Heart left ventricle (tissue), 16 donors: ENCODE measurements at regions not wholly inside any gene's neighbourhood (a gene's known extent, or its start where the extent isn't known, plus 50 kb on each side); places are given as distances from the start of the nearest gene placed in this dataset.
"Not testable (repeated sequence)": the region's sequence is repeated elsewhere in the genome, so short reads cannot be mapped to it uniquely, and the experiment has no call there.

Experiments used
- ATAC-seq, 4 donors: fragments of 200-7000 bp; cut with Tn5 transposase; one replicate each; pipeline ENCODE4 v1.9.1; 2020 to 2022; ENCODE audit warnings: moderate library complexity in 4 of 4, mild to moderate bottlenecking in 3 of 4, moderate number of reproducible peaks in 1 of 4
- DNase-seq, 5 donors: peaks; one replicate each; pipeline ENCODE4 v3.0.0-alpha.2; 2020
- H3K27ac ChIP-seq, 12 donors: fragments of 200-600 bp; sonication (generic) in 4 of 12; one replicate each; pipeline versions ENCODE4 v1.5.0 to v1.8.0; 2016 to 2022; ENCODE audit warnings: mild to moderate bottlenecking in 2 of 12
- H3K27me3 ChIP-seq, 9 donors: fragments of 200-600 bp; sonication (generic) in 2 of 9; one replicate each; pipeline versions ENCODE4 v1.5.1 to v1.8.0; 2016 to 2022; ENCODE audit warnings: mild to moderate bottlenecking in 3 of 9
- H3K36me3 ChIP-seq, 9 donors: fragments of 200-600 bp; sonication (generic) in 2 of 9; one replicate each; pipeline versions ENCODE4 v1.5.0 to v1.8.0; 2018 to 2022; ENCODE audit warnings: mild to moderate bottlenecking in 2 of 9
- H3K4me1 ChIP-seq, 12 donors: fragments of 200-600 bp; sonication (generic) in 4 of 12; one replicate each; pipeline versions ENCODE4 v1.5.0 to v1.8.0; 2016 to 2022; ENCODE audit warnings: mild to moderate bottlenecking in 3 of 12
- H3K4me3 ChIP-seq, 12 donors: fragments of 200-600 bp; sonication (generic) in 4 of 12; one replicate each; pipeline versions ENCODE4 v1.5.0 to v1.8.0; 2017 to 2022; ENCODE audit warnings: mild to moderate bottlenecking in 9 of 12, moderate library complexity in 4 of 12
- H3K9me3 ChIP-seq, 12 donors: fragments of 200-600 bp; sonication (generic) in 4 of 12; one replicate each; pipeline versions ENCODE4 v1.5.0 to v1.8.0; 2016 to 2022; ENCODE audit warnings: mild to moderate bottlenecking in 1 of 12
- CTCF ChIP-seq, 12 donors: fragments of 200-600 bp; sonication (generic) in 4 of 12; IDR thresholded peaks; one replicate each; pipeline versions ENCODE4 v1.5.0 to v1.8.0; 2018 to 2022; ENCODE audit warnings: antibody characterized with exemption in 12 of 12, mild to moderate bottlenecking in 5 of 12
- POLR2A ChIP-seq, 2 donors: fragments of 450-650 bp; IDR thresholded peaks; one replicate each; pipeline ENCODE4 v1.6.1; 2017; ENCODE audit warnings: antibody characterized with exemption in 2 of 2, mild to moderate bottlenecking in 2 of 2, moderate library complexity in 2 of 2
- WGBS, 4 donors: extraction: QIAGEN DNeasy Blood & Tissue Kit in 2 of 4; methylation state at CpG; one replicate each; pipeline versions ENCODE4 v1.1.5 to v1.1.7; 2013 to 2018; 5-methylcytosine and 5-hydroxymethylcytosine counted together
- intact Hi-C, 10 donors: fragments of 100-400 bp; cut with DNase I; formaldehyde crosslinking; loops; one replicate each; pipeline versions ENCODE4 v1.11.1 to v1.14.2; 2022
- donor health status: ischemic (EF 13 %, LVEDD 7.1; RV severe dilation, severe dysfunction).
- donor health status: healthy with polysubstance abuse.
- donor health status: DM: no; HTN: yes; CAD: no.
- donor health status: DM: no; HTN: no; CAD: no.
- donor health status: ischemic (EF 25% LVEDD 6.9; RV normal size, moderate dysfunction).
- donor health status: ischemic (EF 25% LVEDD 5.7; RV mildly dilated, moderate dysfunction).
- donor health status: healthy.
- donor health status: DM: yes; HTN: yes; CAD: no.
- donor health status: ischemic (EF 35%, LVEDD 5.7; RV mildly dilated, moderate dysfunction).
- donor health status: nonischemic (EF 11% LVEDD 7.7; RV severe dilation, severe dysfunction).
- donor health status: DM: yes; HTN: yes; CAD: no.
- donor health status: PGD.
- donor health status: ischemic (EF 29% LVEDD 5.4; RV normal size, mild dysfunction).
- donor health status: nonischemic (EF 23%, LVEDD 6.1; RV moderate dilation, normal function).

GRCh38 chrX:65831268-65831667 is 163.8 kb downstream of the MSN start:
- ATAC-seq, result no peak
- no peak for DNase-seq
- intact Hi-C loops, result no loop called here
- Histone ChIP-seq H3K4me1 (no peaks in the 10 kb centered on the region), H3K27me3 (peaks cover 0 to 36% (median 0%) of the 10 kb centered on the region in 9 donors), H3K4me3 (no peak overlapping the region), H3K27ac (no peak overlapping the region), H3K9me3 (no peaks in the 10 kb centered on the region), H3K36me3 (no peaks in the 10 kb centered on the region)
- no peak for TF ChIP-seq CTCF (IDR thresholded peaks at IDR 0.05)
- TF ChIP-seq POLR2A (IDR thresholded peaks at IDR 0.05), result no peak
- 36 to 58% (median 47%) methylated on average over 2 of the region's 2 CpGs for WGBS, 4 donors

GRCh38 chrX:65828599-65828998 is 161.1 kb downstream of the MSN start:
- Histone ChIP-seq H3K4me1 (no peaks in the 10 kb centered on the region), H3K36me3 (no peaks in the 10 kb centered on the region), H3K27me3 (peaks cover 0 to 41% (median 0%) of the 10 kb centered on the region in 9 donors), H3K27ac (no peak overlapping the region), H3K4me3 (no peak overlapping the region), H3K9me3 (no peaks in the 10 kb centered on the region)
- ATAC-seq, result no peak
- no peak for TF ChIP-seq CTCF (IDR thresholded peaks at IDR 0.05)
- TF ChIP-seq POLR2A (IDR thresholded peaks at IDR 0.05), result no peak
- DNase-seq, result no peak
- intact Hi-C loops, result no loop called here
- 67 to 84% (median 80%) methylated on average over 3 of the region's 3 CpGs for WGBS, 4 donors

- intact Hi-C loops, result not testable (repeated sequence)
- WGBS, 4 donors, result 90 to 94% (median 93%) methylated on average over 4 of the region's 4 CpGs
These were observed 157.8 kb downstream of the MSN start for GRCh38 chrX:65825226-65825625.

GRCh38 chrX:65821721-65822496 is 154.5 kb downstream of the MSN start:
- Histone ChIP-seq H3K27ac (no peak overlapping the region), H3K9me3 (no peaks in the 10 kb centered on the region), H3K4me3 (peak overlapping the region in 11 of 12 donors; percentile 17 to 57 (median 46)), H3K36me3 (no peaks in the 10 kb centered on the region), H3K27me3 (peaks cover 0 to 40% (median 0%) of the 10 kb centered on the region in 9 donors), H3K4me1 (peaks cover 0 to 4% (median 0%) of the 10 kb centered on the region in 12 donors)
- ATAC-seq, result peak in 2 of 4 donors; percentile 52 to 64
- WGBS, 4 donors, result 4 to 49% (median 22%) methylated on average over 25 to 48 of the region's 48 CpGs
- intact Hi-C loops, result no loop called here
- TF ChIP-seq POLR2A (IDR thresholded peaks at IDR 0.05) (no peak), CTCF (IDR thresholded peaks at IDR 0.05) (no peak)
- DNase-seq, result peak in 4 of 5 donors; percentile 6 to 60 (median 27)

More at GRCh38 chrX:65825226-65825625, 157.8 kb downstream of the MSN start:
- not testable (repeated sequence) for H3K4me3 ChIP-seq, H3K9me3 ChIP-seq, H3K27ac ChIP-seq, H3K4me1 ChIP-seq, ATAC-seq, H3K36me3 ChIP-seq, DNase-seq
- peaks cover 0 to 55% (median 0%) of the 10 kb centered on the region in 9 donors for H3K27me3 ChIP-seq

GRCh38 chrX:65819983-65820382 is 152.5 kb downstream of the MSN start:
- 63 to 100% (median 89%) methylated on average over 1 of the region's 1 CpG for WGBS, 4 donors
- H3K27ac ChIP-seq, DNase-seq, intact Hi-C loops, H3K36me3 ChIP-seq, H3K4me3 ChIP-seq, H3K9me3 ChIP-seq, ATAC-seq, H3K4me1 ChIP-seq: not testable (repeated sequence)
- H3K27me3 ChIP-seq, result peaks cover 0 to 43% (median 0%) of the 10 kb centered on the region in 9 donors
